ENCODE measurements at regions not wholly inside any gene's neighbourhood (a gene's known extent, or its start where the extent isn't known, plus 50 kb on each side); places are given as distances from the start of the nearest gene placed in this dataset.

GRCh38 chr14:106812788-106813476 lies 1286.5 kb downstream of the TMEM121 start:
- no peak for DNase-seq

DNA sequence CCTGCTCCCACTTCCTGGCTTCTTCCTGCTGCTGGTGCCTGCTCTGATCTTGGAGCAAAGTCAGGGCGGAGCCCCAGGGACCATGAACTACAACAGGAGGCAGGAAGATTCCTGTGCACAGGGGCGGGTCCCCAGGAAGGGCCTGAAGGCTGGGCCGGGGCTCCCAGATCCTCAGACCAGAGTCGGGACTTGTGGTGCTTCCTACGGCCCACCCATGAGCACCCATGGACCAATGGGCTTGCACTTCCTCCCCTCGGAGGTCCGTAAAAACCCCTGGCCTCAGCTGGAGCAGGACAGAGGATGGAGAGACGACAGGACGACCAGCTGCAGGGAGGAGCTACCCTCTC lies 1287.1 kb downstream of the TMEM121 start:
- DNase-seq, result no peak

- DNase-seq, result no peak
These were observed 1293.7 kb downstream of the TMEM121 start for GRCh38 chr14:106820119-106820518.

DNA sequence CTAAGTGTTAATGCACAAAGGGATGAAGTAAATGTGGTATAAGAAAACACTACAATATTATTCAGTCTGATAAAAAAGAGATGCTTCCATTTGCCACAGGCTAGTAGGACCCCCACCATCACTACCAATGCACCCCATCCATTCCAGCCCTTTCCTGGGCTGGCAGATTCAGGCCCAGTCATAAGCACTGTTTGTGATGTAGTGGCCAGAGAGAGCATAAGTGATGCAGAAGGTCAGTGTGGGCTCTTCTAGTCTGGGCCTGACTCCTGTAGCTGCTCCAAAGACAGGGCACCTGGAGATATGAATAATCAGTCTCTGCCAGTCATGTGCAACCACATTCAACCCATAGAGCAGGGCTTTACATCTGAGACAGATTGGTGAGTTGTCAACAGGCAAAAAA lies 1294.7 kb downstream of the TMEM121 start:
- DNase-seq, result no peak

- DNase-seq, result no peak
These were observed 1296.5 kb downstream of the TMEM121 start for GRCh38 chr14:106822905-106823304.

GRCh38 chr14:106823552-106823951 lies 1297.2 kb downstream of the TMEM121 start:
- DNase-seq, result no peak

GRCh38 chr14:106826833-106827369 lies 1300.5 kb downstream of the TMEM121 start:
- no peak for DNase-seq

GRCh38 chr14:106831322-106831720 lies 1304.9 kb downstream of the TMEM121 start:
- DNase-seq, result peak; percentile 93

DNA sequence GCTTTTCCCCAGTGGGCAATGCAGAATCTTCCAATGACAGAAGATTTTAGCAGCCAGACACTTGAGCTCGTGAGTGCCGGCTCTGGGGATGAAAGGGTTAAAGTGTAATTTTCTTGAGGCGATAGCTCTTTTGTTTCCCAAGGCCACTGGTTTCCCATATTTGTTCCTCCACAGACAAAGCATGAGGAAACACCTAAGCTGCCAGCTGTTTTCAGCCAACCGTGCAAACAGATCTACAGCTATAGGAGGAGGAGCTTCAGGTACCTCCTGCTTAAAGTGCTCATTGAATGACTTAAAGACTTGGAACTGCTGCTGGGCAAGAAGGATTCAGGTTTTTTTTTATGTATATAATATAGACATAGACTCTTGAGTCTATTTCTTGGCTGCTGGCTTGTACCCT lies 1311.5 kb downstream of the TMEM121 start:
- no peak for DNase-seq

- DNase-seq, result no peak
These were observed 1312.8 kb downstream of the TMEM121 start for GRCh38 chr14:106838991-106839769.

DNA sequence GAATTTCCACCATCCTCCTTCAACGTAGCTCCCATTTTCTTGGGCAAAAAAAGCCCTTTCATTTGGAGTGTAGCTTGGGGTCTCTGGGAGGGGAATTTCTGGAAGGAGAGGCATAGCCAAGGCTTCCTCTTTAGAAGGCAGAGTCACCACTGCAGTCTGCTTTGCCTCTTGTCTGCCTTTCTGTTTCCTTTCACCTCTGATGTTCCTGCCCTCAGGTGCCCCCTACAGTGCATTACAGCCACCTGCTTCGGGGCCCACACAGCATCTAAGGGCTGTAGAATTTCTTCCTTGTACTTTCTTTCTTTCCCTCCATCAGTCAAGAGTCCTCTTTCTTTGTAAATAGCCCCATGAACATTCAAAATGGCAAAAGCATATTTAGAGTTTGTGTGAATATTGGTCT lies 1313.9 kb downstream of the TMEM121 start:
- no peak for DNase-seq

- no peak for DNase-seq
These were observed 1314.6 kb downstream of the TMEM121 start for GRCh38 chr14:106840991-106841390.

DNA sequence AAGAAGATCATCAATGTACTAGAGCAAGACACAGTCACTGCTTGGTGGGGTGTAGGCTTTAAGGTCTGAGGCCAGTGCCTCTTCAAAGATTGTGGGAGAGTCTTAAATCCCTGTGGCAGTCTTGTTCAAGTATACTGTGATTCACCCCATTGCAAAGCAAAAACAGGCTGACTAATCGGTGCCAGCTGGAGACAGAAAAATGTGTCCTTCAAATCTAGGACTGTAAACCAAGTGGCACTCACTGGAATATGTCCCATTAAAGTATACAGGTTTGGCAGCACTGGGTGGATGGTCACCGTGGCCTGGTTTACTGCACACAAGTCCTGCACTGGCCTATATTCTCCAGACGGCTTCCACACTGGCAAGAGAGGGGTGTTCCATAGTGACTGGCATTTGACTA lies 1315.3 kb downstream of the TMEM121 start:
- no peak for DNase-seq

GRCh38 chr14:106842687-106843086 lies 1316.3 kb downstream of the TMEM121 start:
- no peak for DNase-seq

GRCh38 chr14:106843386-106843785 lies 1317.0 kb downstream of the TMEM121 start:
- no peak for DNase-seq

GRCh38 chr14:106843951-106844483 lies 1317.6 kb downstream of the TMEM121 start:
- DNase-seq, result peak; percentile 58

- DNase-seq, result peak; percentile 75
These were observed 1318.4 kb downstream of the TMEM121 start for GRCh38 chr14:106844608-106845285.

DNA sequence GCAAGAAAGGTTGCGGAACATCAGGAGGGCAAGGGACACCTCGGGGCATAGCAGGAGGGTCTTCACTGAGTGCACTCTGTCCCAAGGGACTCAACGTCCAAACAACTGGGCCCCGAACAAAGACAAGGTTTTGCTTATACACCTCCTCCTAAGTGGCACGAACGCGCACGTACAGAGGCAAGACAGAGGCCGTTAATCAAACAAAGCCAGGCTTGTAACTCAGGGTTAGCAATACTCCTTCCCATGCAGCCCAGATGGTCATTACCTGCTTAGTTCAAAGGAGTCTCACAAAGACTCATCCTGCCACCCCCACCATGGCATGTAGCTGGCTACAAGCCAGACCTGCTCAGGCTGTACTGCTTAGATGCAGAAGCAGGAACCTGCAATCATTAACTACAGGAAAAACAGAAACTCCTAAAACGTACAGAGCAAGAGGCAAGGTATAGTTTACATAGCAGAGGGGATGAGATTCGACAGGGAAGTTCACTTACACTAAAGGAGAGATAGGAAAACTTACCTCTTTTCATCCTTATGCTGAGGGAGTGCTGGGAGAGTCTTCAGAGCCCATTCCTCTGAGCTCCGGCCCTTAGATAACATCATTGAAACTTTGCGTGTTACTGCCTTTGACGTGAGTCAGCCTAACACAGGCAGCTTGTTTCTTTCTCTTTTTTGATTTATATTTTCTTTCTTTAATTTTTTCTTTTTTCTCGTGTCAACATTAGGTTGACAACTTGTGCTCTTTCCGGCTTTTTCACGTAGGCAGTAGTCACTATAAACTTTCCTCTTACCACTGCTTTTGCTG lies 1319.1 kb downstream of the TMEM121 start:
- peak; percentile 70 for DNase-seq

GRCh38 chr14:106846218-106846617 lies 1319.8 kb downstream of the TMEM121 start:
- DNase-seq, result no peak

- DNase-seq, result no peak
These were observed 1322.1 kb downstream of the TMEM121 start for GRCh38 chr14:106848330-106849121.

Measured in activated CD8-positive, alpha-beta memory T cell treated with anti-CD3 and anti-CD28 coated beads, Interleukin-2, amount 50 U/mL, for 48 hours (primary cell).